IPS-20b (cell line): ENCODE measurements at regions not wholly inside any gene's neighbourhood (a gene's known extent, or its start where the extent isn't known, plus 50 kb on each side); places are given as distances from the start of the nearest gene placed in this dataset.

Experiments
- H3K27ac ChIP-seq: one replicate; pipeline ENCODE4 v1.5.1; 2013; ENCODE audit warnings: low read length
- H3K27me3 ChIP-seq: 2 replicates; pipeline ENCODE4 v1.6.1; 2013; ENCODE audit warnings: mild to moderate bottlenecking, low read length, inconsistent platforms; ENCODE audit not compliant: insufficient read depth
- H3K36me3 ChIP-seq: 2 replicates; pipeline ENCODE4 v1.6.1; 2013; ENCODE audit warnings: low read depth, mild to moderate bottlenecking, inconsistent platforms, low read length, moderate library complexity; ENCODE audit not compliant: insufficient read depth
- H3K4me1 ChIP-seq: 2 replicates; pipeline ENCODE4 v1.6.1; 2013; ENCODE audit warnings: mild to moderate bottlenecking, control low read depth, inconsistent platforms, low read length, moderate library complexity; ENCODE audit not compliant: insufficient read depth
- H3K4me3 ChIP-seq: 2 replicates; pipeline ENCODE4 v1.5.1; 2013; ENCODE audit warnings: mild to moderate bottlenecking, low read length, inconsistent platforms
- H3K9ac ChIP-seq: 2 replicates; pipeline ENCODE4 v1.6.1; 2013; ENCODE audit warnings: low read depth, mild to moderate bottlenecking, inconsistent platforms, low read length, moderate library complexity
- H3K9me3 ChIP-seq: 2 replicates; pipeline ENCODE4 v1.6.1; 2013; ENCODE audit warnings: mild to moderate bottlenecking, low read depth, low read length, inconsistent platforms; ENCODE audit not compliant: insufficient read depth

DNA sequence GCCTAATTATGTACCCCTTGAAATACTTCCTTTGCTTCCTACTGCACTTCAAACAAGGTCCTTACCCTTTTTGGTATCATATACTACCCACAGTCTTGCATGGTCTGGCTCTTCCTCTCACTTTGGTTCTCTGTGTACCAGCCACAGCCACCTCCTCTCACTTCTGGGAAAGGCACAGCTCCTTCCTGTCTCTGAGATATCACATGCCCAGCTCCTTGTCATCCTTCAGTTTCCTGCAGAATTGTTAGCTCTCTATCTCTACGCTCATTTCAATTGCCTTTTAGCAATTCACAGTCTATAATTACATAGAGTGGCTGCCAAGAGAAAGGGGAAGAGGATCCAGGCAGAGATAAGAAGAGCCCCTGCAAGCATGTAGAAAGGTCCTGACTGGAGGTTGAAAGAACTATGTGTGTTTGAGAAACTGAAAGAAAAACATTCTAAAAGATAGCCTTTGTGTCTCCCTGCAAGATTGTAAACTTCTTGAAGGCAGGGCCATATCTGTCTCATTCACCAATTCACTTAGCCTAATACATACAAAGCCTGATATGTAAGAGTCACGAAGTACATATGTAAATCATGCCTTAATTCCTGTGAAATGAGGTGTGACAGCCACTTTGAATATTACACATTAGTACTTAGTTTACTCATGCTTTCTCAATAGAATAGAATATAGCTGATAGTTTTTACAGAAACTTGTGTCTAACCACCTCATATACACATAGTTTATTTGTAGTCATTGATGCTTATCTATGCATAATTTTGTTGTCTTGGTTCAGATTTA, 933.1 kb downstream of the DIAPH3 start:
- Histone ChIP-seq H3K27me3 (no peaks in the 10 kb centered on the region), H3K9me3 (no peaks in the 10 kb centered on the region), H3K4me1 (no peaks in the 10 kb centered on the region)

DNA sequence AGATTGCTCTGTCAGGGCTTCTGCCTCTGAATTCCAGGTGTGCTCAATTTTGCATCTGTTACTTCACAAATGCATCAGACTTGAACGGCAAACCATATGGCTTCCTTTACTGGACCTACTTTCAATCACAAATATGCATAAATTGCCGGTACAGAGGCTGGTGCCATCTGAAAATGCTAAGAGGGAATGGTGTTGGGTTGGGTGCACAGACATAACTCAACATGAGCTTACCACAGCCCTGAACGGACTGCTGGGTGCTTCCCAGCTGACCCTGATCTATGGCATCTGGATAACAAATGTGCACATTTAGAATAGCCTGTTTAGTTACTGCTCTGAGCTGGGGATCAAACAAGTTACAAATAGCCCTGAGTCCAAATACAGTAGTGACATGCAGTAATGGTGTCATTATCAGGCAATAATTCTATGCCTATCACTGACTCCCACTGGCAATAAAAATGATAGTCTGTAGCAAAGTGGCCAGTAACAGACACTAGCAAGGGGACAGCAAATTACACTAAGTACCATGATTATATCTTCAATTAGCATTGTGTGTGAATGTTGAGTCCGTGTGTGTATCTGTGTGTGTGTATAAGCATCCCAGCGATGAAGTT, 927.3 kb downstream of the DIAPH3 start:
- Histone ChIP-seq H3K27me3 (no peaks in the 10 kb centered on the region), H3K36me3 (no peaks in the 10 kb centered on the region), H3K27ac (no peak overlapping the region), H3K9me3 (no peaks in the 10 kb centered on the region), H3K4me1 (no peaks in the 10 kb centered on the region), H3K4me3 (no peak overlapping the region), H3K9ac (no peak overlapping the region)

More for the DNA sequence above, 933.1 kb downstream of the DIAPH3 start:
- Histone ChIP-seq H3K9ac (no peak overlapping the region), H3K36me3 (no peaks in the 10 kb centered on the region), H3K4me3 (no peak overlapping the region), H3K27ac (no peak overlapping the region)

DNA sequence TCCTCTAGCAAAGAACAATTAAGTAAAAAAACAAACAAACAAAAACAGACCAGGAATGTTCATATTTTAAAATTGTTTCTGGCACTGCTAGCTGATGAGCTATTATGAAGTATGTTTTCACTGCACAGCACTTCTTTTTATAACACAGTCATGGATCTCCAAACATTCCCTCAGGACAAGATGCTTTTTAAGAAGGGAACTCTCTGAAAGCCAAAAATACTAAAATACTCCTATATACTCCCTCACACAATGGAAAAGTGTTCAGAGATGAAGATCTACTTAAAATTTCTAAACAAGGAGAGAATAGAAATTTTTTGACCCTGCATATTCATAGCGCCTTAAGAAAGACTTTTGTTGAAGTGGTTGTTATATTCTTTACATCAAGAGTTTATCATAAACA, 926.8 kb downstream of the DIAPH3 start:
- no peaks in the 10 kb centered on the region for H3K4me1 ChIP-seq
- no peaks in the 10 kb centered on the region for H3K27me3 ChIP-seq
- H3K9ac ChIP-seq = no peak overlapping the region
- H3K36me3 ChIP-seq = no peaks in the 10 kb centered on the region
- no peak overlapping the region for H3K4me3 ChIP-seq
- H3K27ac ChIP-seq = no peak overlapping the region
- H3K9me3 ChIP-seq = no peaks in the 10 kb centered on the region

DNA sequence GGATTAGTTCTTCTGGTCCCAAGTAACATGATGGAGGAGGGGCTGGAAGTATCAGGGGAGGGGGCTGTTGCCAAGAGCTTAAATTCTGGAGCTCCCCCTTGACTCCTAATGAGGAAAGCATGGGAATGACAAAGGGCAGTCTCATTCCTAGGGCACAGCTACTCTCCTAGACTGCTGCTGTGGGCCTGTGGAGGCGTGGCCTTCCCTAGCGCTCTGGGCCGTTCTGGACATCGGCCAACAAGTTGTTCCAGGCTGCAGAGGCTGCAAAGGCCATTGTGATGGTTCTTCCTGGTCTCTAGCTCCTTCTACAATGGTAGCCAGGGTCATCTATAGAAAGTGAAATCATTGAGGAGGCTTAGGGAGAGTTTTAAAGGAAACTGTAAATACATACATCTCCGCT, 916.6 kb downstream of the DIAPH3 start:
- H3K9ac ChIP-seq = no peak overlapping the region
- no peaks in the 10 kb centered on the region for H3K4me1 ChIP-seq
- H3K4me3 ChIP-seq = no peak overlapping the region
- H3K9me3 ChIP-seq = no peaks in the 10 kb centered on the region
- H3K27ac ChIP-seq = no peak overlapping the region
- H3K36me3 ChIP-seq = no peaks in the 10 kb centered on the region
- no peaks in the 10 kb centered on the region for H3K27me3 ChIP-seq

DNA sequence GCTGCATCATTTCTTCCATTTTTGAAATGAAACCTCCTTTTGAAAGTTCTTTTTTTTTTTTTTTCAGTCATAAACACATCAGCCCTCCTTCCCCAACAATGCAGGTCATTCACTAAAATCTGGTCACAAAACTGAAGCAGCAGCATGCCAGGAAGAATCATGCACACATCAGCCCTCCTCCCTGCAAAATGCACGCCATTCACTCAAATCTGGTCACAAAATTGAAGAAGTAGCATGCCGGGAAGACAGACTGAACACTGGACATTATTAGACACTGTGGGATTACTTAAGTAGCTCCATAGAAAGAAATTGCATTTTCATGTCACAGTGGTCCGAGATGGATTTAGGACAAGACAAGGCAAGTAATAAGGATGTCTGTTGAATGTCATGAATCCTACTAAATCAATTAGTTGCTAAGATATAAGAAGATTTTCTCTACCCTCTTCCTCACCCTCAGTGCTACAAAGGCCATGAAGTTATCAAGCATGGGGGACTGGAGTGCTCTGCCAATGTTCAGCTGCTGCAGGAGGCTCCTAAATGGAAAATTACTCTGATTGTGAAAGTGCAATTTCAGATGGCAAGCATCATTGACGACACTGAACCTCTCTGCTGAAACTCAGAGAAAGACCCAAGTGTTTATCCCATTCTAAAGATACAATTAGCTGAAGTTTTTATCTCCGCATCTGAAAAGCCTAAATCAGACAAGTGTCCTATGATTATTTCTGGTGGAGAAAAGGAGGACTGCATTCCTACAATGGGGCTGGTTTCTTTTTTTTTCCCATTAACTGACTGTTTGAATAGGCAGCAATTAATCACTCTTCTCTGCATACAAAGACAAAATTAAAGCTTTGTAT, 913.2 kb downstream of the DIAPH3 start:
- Histone ChIP-seq H3K27me3 (no peaks in the 10 kb centered on the region), H3K9ac (no peak overlapping the region), H3K27ac (no peak overlapping the region), H3K36me3 (no peaks in the 10 kb centered on the region), H3K4me1 (no peaks in the 10 kb centered on the region; the same call in 1 of the 2 replicates), H3K9me3 (no peaks in the 10 kb centered on the region), H3K4me3 (no peak overlapping the region)

GRCh38 chr13:59259165-59260000, 904.3 kb downstream of the DIAPH3 start:
- Histone ChIP-seq H3K4me3 (no peak overlapping the region), H3K36me3 (no peaks in the 10 kb centered on the region), H3K9ac (no peak overlapping the region), H3K27ac (no peak overlapping the region), H3K4me1 (peaks cover 7% of the 10 kb centered on the region; the same call in 1 of the 2 replicates), H3K27me3 (no peaks in the 10 kb centered on the region), H3K9me3 (no peaks in the 10 kb centered on the region)

GRCh38 chr13:59261928-59262488, 901.7 kb downstream of the DIAPH3 start:
- Histone ChIP-seq H3K27me3 (no peaks in the 10 kb centered on the region), H3K9me3 (no peaks in the 10 kb centered on the region), H3K4me1 (0 out of 2 replicates have a peak, but pooled peaks cover 7% of the 10 kb centered on the region), H3K9ac (no peak overlapping the region), H3K36me3 (no peaks in the 10 kb centered on the region), H3K27ac (no peak overlapping the region), H3K4me3 (no peak overlapping the region)

DNA sequence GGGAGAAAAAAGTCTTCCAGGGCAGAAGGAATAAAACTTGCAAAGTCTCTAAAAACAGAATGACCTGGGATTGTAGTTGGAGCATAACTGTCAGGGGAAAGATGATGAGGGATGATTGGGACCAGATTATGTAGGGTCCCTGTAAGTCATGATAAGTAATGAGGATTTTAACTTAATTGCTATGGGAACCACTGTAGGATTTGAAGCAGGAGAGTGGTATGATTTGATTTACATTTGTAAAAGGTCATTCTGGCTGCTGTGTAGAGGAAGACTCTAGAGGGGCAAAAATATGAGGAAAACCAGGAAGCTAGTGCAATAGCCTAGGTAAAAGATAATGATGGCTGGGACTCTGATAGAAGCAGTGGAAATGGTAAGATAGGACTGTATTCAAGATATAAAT, 900.2 kb downstream of the DIAPH3 start:
- Histone ChIP-seq H3K27ac (no peak overlapping the region), H3K4me3 (no peak overlapping the region), H3K36me3 (no peaks in the 10 kb centered on the region), H3K9ac (no peak overlapping the region), H3K4me1 (0 out of 2 replicates have a peak, but pooled peaks cover 7% of the 10 kb centered on the region), H3K9me3 (no peaks in the 10 kb centered on the region), H3K27me3 (no peaks in the 10 kb centered on the region)

- Histone ChIP-seq H3K4me1 (no peaks in the 10 kb centered on the region), H3K9ac (no peak overlapping the region), H3K27me3 (no peaks in the 10 kb centered on the region)
Observed at GRCh38 chr13:59266478-59267063, 897.2 kb downstream of the DIAPH3 start.

GRCh38 chr13:59269476-59269875, 894.3 kb downstream of the DIAPH3 start:
- H3K36me3 ChIP-seq = no peaks in the 10 kb centered on the region
- no peak overlapping the region for H3K27ac ChIP-seq
- H3K4me1 ChIP-seq = no peaks in the 10 kb centered on the region
- H3K27me3 ChIP-seq = no peaks in the 10 kb centered on the region
- H3K9ac ChIP-seq = no peak overlapping the region
- no peak overlapping the region for H3K4me3 ChIP-seq
- H3K9me3 ChIP-seq = no peaks in the 10 kb centered on the region

More at GRCh38 chr13:59266478-59267063, 897.2 kb downstream of the DIAPH3 start:
- Histone ChIP-seq H3K4me3 (no peak overlapping the region), H3K27ac (no peak overlapping the region), H3K36me3 (no peaks in the 10 kb centered on the region), H3K9me3 (no peaks in the 10 kb centered on the region)
